HG03439 (cell line): ENCODE measurements at regions not wholly inside any gene's neighbourhood (a gene's known extent, or its start where the extent isn't known, plus 50 kb on each side); places are given as distances from the start of the nearest gene placed in this dataset.

Experiments
- ATAC-seq: cut with Tn5 transposase; IDR thresholded peaks from one replicate; pipeline ENCODE4 v1.9.1; 2021; ENCODE audit warnings: mild to moderate bottlenecking, moderate library complexity; ENCODE audit not compliant: unreplicated experiment

DNA sequence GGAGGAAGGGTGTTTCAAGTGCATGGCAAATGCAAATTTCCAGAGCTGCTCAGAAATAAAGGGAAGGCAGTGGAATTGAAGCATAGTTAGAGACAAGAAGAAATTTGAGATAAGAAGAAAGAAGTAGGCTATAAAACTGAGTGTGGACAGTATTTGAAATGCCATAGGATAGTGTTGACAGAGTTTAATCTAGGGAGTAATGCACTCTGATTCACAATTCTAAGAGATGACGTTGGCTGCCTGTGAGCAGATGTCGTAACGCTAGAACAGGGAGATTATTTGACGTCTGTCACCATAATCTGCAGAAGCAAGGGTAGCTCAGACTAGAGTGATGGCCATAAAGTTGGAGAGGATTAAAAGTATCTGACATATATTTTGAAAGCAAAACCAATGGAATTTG, 389.9 kb upstream of the KIRREL3 start:
- ATAC-seq = no peak

DNA sequence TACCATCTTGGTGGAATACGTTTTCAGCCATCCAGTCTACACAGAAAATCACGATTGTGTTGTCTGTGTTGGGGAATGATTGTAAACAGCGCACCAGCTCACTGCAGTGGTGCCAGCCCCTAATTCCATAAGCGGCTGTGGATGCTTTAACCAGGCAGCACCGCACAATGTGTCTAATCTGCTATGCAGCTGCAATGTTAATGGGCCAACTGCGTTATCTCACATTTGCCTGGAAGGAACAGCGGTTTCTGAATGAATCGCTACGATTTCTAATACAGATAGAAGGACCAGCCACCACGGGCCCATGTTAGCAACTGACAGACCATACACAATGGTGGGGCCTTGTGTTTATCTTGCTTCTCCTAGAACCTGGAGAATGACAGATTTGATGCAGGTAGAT, 384.5 kb upstream of the KIRREL3 start:
- ATAC-seq = no peak

DNA sequence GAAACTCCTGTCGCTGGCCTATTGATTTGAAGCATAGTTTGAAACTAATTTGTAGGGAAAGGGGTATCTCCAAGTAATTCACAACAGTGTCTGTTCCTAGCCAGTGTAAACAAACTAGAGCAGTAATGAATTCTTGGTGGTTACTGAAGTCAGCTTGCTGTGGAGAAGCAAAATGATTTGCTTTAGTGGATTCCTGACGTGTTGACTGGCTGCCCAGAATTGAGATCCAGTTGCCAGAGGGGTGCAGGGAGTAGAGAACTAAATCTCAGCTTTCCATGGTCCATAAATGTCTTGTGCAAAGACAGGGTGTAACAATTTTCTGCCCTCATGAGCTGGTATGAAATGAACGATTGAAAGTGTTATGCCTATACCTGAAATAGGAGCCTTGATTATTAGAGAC, 382.5 kb upstream of the KIRREL3 start:
- ATAC-seq = no peak

DNA sequence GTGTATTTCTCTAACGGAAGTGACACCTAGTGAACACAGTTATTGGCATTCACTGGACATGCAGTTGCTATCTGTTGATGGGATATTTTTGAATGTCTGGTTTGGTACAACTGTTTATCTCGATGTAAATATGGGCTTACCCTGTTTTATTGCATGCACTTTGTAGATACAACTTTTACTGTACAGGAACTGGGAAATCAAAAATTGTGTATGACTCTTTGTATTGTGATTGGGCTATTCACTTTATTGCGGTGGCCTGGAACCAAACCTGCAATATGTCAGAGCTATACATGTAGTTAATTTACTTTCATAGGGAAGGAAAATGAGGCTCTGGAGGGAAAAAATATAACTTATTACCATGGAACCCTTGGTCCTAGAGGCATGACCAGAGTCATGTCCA, 380.7 kb upstream of the KIRREL3 start:
- ATAC-seq = no peak

DNA sequence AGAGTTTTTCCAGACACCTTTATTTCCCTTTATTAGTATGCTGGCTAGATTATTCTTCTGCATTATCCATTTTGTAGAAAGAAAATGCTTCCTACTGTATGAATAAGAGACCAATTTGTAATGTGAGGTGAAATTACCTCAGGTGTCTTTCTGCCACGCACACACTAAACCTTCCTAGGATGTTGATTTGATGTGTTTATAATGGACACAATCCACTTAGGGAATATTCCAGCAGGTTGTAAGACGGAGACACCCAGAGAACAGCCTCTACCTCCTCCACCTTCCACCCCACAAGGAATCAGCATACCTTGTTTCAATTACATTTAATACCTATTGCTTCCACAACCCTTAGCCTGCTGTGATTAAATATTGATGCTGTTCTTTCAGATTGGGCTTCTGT, 379.1 kb upstream of the KIRREL3 start:
- no peak for ATAC-seq

DNA sequence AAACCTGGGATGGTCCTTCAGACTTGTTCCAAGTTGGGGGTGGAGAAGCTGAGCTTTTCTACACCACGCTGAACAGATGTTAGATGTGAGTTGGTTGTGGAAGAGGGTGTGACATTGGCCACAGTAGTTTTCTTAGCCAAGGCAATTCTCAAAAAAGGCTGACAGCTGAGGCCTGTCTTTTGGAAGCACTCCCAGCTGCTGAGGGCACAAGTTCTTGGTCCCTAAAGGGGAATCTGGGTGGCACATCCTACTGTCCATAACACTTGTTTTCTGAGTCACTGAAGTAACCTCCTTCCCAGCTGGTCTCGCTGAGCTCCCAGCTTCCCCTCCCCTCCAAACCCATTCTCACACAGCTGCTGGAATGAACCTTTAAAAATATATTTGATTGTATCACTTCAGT, 375.7 kb upstream of the KIRREL3 start:
- no peak for ATAC-seq

DNA sequence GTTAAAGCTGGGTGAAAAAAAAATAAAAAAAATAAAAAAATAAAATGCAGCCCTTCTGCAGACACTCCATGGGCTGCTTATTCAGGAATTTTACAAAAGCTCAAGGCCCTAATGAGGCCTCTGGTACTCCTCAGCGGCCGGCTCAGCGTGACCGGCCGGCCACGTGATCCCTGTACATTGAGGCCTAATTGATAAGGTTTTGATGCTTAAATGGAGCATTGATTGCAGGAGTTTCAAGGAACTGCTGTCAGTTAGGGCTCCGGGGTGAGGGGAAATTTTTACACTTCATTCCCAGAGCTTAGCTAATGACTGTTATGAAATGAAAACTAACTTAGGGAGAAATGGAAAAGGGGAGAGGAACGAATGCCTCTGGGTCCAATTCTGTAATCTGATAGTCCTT, 368.8 kb upstream of the KIRREL3 start:
- ATAC-seq = no peak

DNA sequence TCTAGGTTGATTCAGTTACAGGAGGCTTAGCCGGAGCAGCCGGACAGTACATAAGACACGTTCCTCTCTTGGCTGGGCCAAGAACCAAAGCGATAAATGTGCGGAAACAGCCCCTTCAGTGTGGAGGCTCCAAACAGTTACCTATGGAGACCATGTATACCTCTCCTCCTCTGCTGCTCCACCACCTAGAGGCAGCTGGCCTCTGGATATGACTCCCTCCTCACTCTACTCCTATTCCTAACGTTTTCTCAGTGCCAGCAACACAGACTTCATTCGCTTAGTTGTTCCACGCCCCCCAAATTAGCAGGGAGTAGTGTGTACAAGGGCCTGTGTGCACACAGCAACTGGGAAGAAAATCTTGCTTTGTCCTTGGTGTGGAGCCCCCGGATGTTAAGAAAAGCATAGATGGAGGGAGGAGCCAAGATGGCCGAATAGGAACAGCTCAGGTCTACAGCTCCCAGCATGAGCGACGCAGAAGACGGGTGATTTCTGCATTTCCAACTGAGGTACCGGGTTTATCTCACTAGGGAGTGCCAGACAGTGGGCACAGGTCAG, 362.3 kb upstream of the KIRREL3 start:
- ATAC-seq = no peak

DNA sequence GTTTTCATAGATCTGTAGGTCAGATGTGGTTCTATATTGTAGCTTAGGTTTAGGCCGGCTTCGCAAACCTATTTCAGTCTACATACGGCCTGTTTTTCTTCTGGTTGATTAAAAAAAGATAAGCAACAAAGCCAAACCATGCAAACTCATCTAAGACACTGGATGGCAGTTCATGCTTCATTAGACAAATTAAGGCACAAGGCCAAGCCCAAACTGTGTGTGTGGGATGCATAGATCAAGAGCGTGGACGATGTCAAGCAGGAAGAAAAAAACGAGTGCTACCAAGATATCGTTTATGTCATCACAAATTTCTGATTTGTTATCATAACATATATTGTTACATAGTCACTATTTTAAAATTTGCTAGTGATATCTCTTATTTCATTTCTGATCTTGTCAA, 357.6 kb upstream of the KIRREL3 start:
- no peak for ATAC-seq

DNA sequence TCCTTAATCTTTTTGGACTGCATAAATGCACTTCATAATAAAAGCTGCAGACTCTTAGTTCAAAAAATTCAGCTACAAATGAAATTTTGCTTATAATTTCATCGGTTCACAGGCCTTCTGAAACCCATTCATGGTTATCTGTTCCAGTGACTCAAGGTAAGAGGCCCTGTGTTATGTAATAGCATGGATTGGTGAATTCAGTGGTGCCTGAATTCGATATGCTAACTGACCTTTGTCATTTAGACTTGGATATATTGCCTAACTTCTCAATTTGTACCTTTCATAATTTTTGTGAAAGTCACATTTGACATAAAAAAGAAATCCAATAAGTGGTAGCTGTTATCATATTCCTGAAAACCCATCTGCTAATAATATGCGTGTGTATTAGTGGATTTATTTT, 349.9 kb upstream of the KIRREL3 start:
- no peak for ATAC-seq

DNA sequence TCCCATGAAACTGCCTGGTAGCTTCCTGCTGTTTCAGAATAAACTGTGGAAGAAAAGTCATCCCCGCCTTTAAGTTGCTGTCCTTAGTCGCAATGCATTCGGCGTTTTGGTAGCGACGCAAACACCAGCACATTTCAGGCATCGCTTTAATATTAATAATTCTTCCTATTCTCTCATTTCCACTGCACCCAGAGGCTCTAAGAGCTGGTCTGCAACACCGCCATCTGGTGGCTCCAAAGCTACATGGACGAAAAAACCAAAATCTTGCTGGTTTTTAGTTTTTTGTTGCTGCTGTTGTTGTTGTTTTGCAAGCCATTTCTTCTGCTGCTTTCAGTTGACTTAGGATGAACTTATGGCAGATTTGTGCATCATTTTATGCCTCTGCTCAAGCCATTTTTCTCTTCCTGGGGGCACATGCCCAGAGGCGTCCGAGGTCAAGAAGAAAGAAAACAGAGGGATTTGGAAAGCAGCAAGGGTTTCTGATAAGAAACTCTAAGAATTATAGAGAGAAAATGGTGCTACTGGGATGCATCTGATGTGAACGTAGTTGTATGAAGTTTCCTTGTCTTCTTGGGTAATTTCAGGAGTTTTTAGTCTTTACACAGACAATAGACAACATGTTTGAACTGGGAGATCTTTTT, 345.4 kb upstream of the KIRREL3 start:
- no peak for ATAC-seq

DNA sequence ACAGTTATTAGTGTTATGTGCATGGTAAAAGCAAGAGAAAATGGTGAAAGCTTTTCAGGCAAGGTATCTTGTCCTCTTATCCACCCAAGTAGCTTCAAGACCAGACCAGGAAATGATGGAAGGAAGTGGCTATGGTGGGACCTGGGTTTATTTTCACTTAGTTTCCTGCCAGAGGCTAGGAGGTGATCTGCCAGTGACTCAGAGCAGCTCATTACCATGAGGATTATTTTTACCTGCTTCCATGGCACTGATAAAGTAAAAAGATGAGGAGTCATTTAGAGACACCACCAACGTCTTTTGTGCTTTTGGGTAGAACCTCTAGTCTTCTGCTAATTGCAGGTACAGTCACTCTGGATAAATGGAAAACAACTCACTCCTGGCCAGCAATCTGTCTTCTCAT, 339.9 kb upstream of the KIRREL3 start:
- no peak for ATAC-seq

DNA sequence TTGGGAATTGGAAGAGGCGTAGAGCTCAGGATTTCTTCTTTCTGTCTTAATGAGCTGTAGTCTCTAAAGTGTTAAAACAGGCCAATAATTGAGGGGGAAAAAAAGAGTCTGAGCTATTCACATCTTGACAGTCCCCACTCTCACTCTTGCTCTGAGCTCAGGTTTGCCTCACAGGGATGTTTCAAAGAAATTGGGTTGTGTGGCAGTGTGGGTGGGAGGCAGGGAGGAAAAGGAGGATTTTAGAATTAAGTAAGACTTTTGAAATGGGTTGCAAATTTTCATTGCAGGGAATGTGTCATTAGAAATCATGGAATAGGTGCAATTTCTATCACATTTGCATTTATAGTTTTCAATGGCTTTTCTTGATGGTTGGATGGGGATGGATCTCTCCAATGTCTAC, 338.8 kb upstream of the KIRREL3 start:
- ATAC-seq = no peak

DNA sequence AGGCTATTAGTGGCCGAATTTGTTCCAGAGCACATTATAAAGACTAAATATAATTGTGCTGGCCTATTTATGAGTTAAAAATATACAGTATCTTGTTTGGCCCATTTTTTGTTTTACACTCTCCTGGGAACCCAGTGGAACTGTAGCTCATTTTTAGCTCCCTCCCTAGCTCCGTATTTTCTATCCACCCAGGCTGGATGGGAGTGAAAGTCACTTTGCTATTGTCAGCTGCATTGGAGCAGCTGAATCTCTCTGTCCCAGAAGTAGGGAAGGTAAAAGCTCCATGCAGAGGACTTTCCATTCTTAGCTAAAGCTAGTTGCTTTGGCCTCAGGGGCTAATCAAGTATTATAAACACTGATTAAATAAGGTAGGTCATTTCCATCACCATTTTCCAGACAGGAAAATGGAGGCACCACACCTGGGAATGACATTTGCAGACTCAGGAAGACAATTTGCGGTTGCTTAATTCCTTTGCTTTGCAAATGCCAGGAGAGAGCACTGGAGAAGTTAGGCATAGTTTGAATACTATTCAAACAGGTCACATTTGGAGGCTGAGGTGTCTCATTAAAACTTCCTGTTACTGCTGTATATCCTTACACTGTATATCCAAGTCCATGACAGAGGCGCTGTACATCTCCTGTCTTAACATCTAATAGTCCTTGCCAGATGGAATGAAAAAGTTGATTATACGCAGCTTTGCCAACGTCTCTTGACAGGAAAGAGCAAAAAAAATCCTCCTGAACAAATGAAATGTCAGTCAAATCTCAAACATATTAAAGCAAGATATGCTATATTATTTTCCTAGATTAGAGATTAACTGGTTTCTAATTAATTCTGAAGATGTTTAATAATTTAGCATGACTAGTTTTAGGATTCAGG, 338.1 kb upstream of the KIRREL3 start:
- no peak for ATAC-seq

DNA sequence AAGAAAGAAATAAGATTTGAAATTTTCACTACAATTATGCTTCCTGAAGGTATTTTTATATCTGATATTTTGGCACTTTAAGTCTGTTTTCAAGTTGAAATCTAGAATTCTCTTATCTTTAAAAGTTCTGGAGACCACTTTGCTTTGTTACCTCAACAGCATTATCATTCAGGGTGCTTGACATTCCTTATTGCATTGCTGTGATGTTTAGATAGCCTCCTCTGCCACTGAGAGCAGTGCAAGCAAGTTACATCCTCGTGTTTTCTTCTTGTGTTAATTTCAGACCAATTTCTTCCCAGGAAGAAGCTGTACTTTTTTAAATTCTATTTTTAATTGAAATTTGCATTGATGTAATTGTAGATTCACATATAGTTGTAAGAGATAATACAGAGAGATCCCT, 333.9 kb upstream of the KIRREL3 start:
- no peak for ATAC-seq

DNA sequence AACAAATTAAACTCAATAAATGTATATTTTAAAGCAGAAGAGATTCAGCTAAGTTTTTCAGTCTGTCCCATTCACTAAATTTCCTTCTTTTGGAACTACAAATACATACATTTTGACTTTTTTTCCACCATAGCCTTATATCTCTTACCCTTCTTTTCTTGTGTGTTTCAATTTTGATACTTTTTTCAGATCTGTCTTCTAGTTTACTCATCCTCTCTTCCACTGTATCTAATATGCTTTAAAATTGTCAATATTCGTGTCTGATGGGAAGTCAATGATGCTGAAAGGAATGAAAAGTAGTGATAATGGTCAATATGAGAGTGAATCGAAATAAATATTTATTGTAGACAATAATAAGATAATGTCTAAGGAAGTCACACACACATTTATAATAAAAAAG, 332.3 kb upstream of the KIRREL3 start:
- no peak for ATAC-seq

DNA sequence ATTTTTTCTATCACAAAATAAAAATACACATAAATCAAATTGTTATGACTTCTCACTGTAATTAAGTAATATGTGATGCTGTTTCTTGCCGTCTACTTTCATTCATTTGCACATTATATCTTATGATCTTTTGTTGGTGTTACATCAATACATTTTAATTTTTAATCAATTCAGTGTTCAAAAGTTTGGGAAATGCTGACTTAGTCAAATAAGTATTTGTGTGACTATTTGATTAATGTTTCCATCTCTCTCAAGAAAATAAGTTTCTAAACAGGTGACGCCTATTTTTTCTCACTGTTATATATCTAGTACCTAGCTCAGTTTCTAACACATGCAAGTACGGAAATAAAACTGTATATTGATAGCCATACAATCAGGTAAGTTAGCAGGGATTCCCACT, 329.5 kb upstream of the KIRREL3 start:
- no peak for ATAC-seq

DNA sequence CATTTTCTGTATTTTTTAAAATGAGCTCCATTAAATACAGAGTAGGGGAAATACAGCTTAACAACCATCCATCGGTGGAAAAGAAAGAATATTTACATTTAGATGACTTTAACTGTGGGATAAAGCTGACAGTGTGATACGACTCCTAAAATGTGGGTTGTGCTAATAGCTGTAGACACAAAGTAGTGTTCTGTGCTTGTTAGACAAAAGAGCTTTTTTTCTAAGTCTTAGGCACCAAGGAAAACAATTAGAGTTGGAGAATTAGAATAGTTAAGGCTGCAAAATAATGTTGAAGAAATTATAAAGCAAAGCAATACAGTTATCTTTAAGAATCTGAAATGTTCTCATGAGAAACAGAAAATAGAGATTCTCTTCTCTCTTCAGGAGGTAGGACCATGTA, 307.7 kb upstream of the KIRREL3 start:
- no peak for ATAC-seq

DNA sequence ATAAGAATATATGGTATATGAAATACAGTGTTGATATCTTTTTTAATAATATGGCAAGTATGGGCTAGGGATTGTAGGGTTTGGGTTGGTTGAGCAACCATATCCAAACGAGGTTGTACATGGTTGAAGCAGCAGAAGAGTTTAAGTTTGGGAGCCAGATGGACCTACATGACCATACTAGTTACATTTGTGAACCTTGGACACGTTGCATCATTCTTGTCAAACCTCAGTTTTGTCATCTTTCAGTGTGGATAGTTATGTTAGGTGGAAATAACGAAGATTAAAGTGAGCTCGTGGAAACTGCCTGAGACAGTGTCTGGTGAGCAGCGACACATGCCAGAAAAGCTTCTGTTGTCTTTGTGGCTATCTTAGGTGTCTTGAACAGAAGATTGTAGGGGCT, 307.1 kb upstream of the KIRREL3 start:
- ATAC-seq = no peak

DNA sequence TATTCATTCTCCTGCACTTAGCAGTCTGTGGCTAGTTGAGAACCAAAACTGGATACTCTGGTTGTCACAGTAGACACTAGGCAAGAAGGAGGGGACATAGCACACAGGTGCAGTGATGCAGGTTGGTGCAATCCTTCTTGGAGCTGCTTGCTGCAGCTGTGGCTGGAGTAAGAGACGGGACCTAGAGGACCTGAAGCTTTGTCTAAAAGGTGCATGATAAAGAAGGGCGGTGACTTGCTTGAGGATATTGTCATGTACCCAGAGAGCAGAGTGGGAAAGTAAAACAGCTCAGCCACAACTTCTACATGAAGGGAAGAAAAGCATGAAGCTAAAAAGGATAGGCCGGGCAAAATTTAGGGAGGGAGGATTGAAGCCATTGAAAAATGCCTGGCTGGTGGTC, 304.1 kb upstream of the KIRREL3 start:
- no peak for ATAC-seq

DNA sequence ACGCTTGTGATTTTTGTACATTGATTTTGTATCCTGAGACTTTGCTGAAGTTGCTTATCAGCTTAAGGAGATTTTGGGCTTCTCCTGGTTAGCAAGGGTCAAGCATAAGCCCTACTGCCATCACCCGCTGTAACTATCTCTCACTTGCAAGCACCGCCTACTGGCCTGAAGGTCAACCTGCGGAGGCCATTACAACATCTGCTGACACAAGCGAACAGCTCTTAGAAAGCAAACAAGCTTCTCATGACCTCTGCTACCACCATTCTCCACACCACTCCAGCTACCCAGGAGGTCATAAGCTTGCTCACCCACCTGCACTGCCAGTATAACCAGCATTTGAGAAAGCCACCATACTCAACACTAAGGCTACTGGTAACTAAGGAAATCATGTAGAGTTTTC, 288.4 kb upstream of the KIRREL3 start:
- no peak for ATAC-seq

DNA sequence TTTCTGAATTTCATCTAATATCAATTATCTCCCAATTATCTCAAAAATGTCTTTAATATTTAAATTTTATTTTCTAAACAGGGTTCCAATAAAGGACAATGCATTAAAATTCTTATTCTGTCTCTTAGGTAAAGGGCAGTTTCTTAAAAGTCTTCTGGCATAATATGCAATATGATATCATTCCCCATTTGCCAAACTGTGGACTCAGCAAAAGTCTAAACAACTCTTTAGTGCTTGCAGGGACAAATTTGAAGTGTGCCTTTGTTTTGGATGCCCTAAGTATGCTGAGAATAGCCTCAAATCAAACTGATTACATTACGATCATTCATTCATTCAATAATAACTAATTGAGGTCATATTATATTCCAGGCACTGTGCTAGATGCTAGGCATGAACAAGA, 281.0 kb upstream of the KIRREL3 start:
- no peak for ATAC-seq
